Skin of body (tissue), 1 donor: ENCODE measurements at regions not wholly inside any gene's neighbourhood (a gene's known extent, or its start where the extent isn't known, plus 50 kb on each side); places are given as distances from the start of the nearest gene placed in this dataset.
A peak's percentile ranks its signal among the peaks of the same experiment; 100 is the strongest.

Experiments
- DNase-seq: peaks from one replicate; lab custom pipeline; 2025; lab: John Stamatoyannopoulos, UW

GRCh38 chr3:162112719-162113118, 616.1 kb downstream of the OTOL1 start:
- no peak for DNase-seq

GRCh38 chr3:162117961-162118360, 621.4 kb downstream of the OTOL1 start:
- DNase-seq = no peak

- no peak for DNase-seq
Measured at GRCh38 chr3:162119651-162120050, 623.0 kb downstream of the OTOL1 start.

GRCh38 chr3:162122405-162122804, 625.8 kb downstream of the OTOL1 start:
- DNase-seq = no peak

- no peak for DNase-seq
Measured at GRCh38 chr3:162125790-162126189, 629.2 kb downstream of the OTOL1 start.

- no peak for DNase-seq
Measured at GRCh38 chr3:162130582-162130981, 634.0 kb downstream of the OTOL1 start.

- DNase-seq = no peak
Measured at GRCh38 chr3:162132981-162133380, 636.4 kb downstream of the OTOL1 start.

GRCh38 chr3:162134571-162134970, 638.0 kb downstream of the OTOL1 start:
- DNase-seq = no peak

GRCh38 chr3:162136136-162136535, 639.5 kb downstream of the OTOL1 start:
- DNase-seq = no peak

GRCh38 chr3:162138509-162138908, 641.9 kb downstream of the OTOL1 start:
- no peak for DNase-seq

GRCh38 chr3:162139841-162140240, 643.2 kb downstream of the OTOL1 start:
- DNase-seq = no peak

GRCh38 chr3:162141272-162141791, 644.7 kb downstream of the OTOL1 start:
- peak; percentile 66 for DNase-seq

- no peak for DNase-seq
Measured at GRCh38 chr3:162142511-162142910, 645.9 kb downstream of the OTOL1 start.

- no peak for DNase-seq
Measured at GRCh38 chr3:162143180-162143579, 646.6 kb downstream of the OTOL1 start.

- DNase-seq = peak; percentile 30
Measured at GRCh38 chr3:162147996-162148395, 651.4 kb downstream of the OTOL1 start.

- DNase-seq = no peak
Measured at GRCh38 chr3:162150790-162151189, 654.2 kb downstream of the OTOL1 start.

- no peak for DNase-seq
Measured at GRCh38 chr3:162152636-162153035, 656.0 kb downstream of the OTOL1 start.

GRCh38 chr3:162161595-162161994, 665.0 kb downstream of the OTOL1 start:
- DNase-seq = no peak

GRCh38 chr3:162165346-162165745, 668.7 kb downstream of the OTOL1 start:
- DNase-seq = no peak

- DNase-seq = no peak
Measured at GRCh38 chr3:162166543-162166942, 669.9 kb downstream of the OTOL1 start.

GRCh38 chr3:162168715-162169114, 672.1 kb downstream of the OTOL1 start:
- no peak for DNase-seq

- no peak for DNase-seq
Measured at GRCh38 chr3:162170581-162170980, 674.0 kb downstream of the OTOL1 start.

- DNase-seq = no peak
Measured at GRCh38 chr3:162171970-162172369, 675.4 kb downstream of the OTOL1 start.

GRCh38 chr3:162175145-162175544, 678.5 kb downstream of the OTOL1 start:
- no peak for DNase-seq
